SU-DHL-6 (cell line): ENCODE measurements at regions not wholly inside any gene's neighbourhood (a gene's known extent, or its start where the extent isn't known, plus 50 kb on each side); places are given as distances from the start of the nearest gene placed in this dataset.

Source experiments
- H2AFZ ChIP-seq: fragments of 200-600 bp; sonication (generic); 2 replicates; pipeline ENCODE4 v1.6.1; 2014; ENCODE audit warnings: low read depth, mild to moderate bottlenecking, moderate library complexity, mixed read lengths, antibody characterized with exemption, low read length; ENCODE audit not compliant: severe bottlenecking
- H3F3A ChIP-seq: fragments of 200-600 bp; shearing (Covaris generic); 2 replicates; pipeline ENCODE4 v1.6.0; 2016; ENCODE audit warnings: antibody characterized with exemption, mild to moderate bottlenecking; ENCODE audit not compliant: insufficient read depth
- H3K27ac ChIP-seq: fragments of 200-600 bp; sonication (generic); 2 replicates; pipeline ENCODE4 v1.5.1; 2016; ENCODE audit warnings: low read depth, mild to moderate bottlenecking, low read length, moderate library complexity, mixed read lengths
- H3K27me3 ChIP-seq: fragments of 200-600 bp; sonication (generic), shearing (Covaris generic); 2 replicates; pipeline ENCODE4 v1.6.0; 2014; ENCODE audit warnings: mild to moderate bottlenecking, low read length
- H3K36me3 ChIP-seq: fragments of 200-600 bp; sonication (generic); 2 replicates; pipeline ENCODE4 v1.6.1; 2014; ENCODE audit warnings: mild to moderate bottlenecking, low read length, mixed read lengths
- H3K4me2 ChIP-seq: fragments of 300-600, 200-600 bp; shearing (Covaris generic), sonication (generic); 2 replicates; pipeline ENCODE4 v1.6.0; 2014; ENCODE audit warnings: low read length, low read depth, mild to moderate bottlenecking; ENCODE audit not compliant: poor library complexity, severe bottlenecking
- H3K4me3 ChIP-seq: fragments of 200-600 bp; sonication (generic); 2 replicates; pipeline ENCODE4 v1.5.1; 2014; ENCODE audit warnings: antibody characterized with exemption, low read length, mild to moderate bottlenecking, mixed read lengths; ENCODE audit not compliant: insufficient read depth, poor library complexity, severe bottlenecking
- H3K79me2 ChIP-seq: fragments of 200-600 bp; sonication (generic); 2 replicates; pipeline ENCODE4 v1.6.1; 2014; ENCODE audit warnings: mild to moderate bottlenecking, low read length, moderate library complexity; ENCODE audit not compliant: insufficient read depth
- H3K9ac ChIP-seq: fragments of 200-600 bp; sonication (generic); 2 replicates; pipeline ENCODE4 v1.7.0; 2014; ENCODE audit warnings: mild to moderate bottlenecking, low read length
- H3K9me2 ChIP-seq: fragments of 200-600 bp; sonication (generic); replicated peaks from 2 replicates; pipeline ENCODE4 v1.6.1; 2014; ENCODE audit warnings: low read length; ENCODE audit not compliant: insufficient read depth
- H3K9me3 ChIP-seq: fragments of 200-600 bp; sonication (generic); 2 replicates; pipeline ENCODE4 v1.6.1; 2014; ENCODE audit warnings: low read length, mixed read lengths; ENCODE audit not compliant: insufficient read depth
- H4K20me1 ChIP-seq: fragments of 200-600 bp; sonication (generic); 2 replicates; pipeline ENCODE4 v1.6.1; 2014; ENCODE audit warnings: low read depth, mild to moderate bottlenecking, antibody characterized with exemption, low read length, moderate library complexity, mixed read lengths
- CTCF ChIP-seq: fragments of 200-600 bp; sonication (generic); IDR thresholded peaks from one replicate; pipeline ENCODE4 v1.5.1; 2017; ENCODE audit warnings: antibody characterized with exemption, mild to moderate bottlenecking, low read length, moderate library complexity; ENCODE audit not compliant: insufficient read depth, poor library complexity, severe bottlenecking
- EZH2phosphoT487 ChIP-seq: fragments of 200-600 bp; sonication (generic), shearing (Covaris generic); conservative IDR thresholded peaks from 2 replicates; pipeline ENCODE4 v1.6.1; 2018; ENCODE audit warnings: mild to moderate bottlenecking, antibody characterized with exemption, low read length, moderate library complexity, mixed read lengths

GRCh38 chr10:128993443-128993842 is 473.6 kb upstream of the MGMT start:
- Histone ChIP-seq H3K27me3 (no peaks in the 10 kb centered on the region), H3K9me3 (no peaks in the 10 kb centered on the region), H3K36me3 (no peaks in the 10 kb centered on the region), H3K9ac (no peak overlapping the region), H3K4me2 (no peak overlapping the region), H3K79me2 (no peaks in the 10 kb centered on the region), H2AFZ (no peak overlapping the region), H3F3A (no peaks in the 10 kb centered on the region), H3K4me3 (no peak overlapping the region), H3K9me2 (no peaks in the 10 kb centered on the region), H4K20me1 (no peaks in the 10 kb centered on the region), H3K27ac (no peak overlapping the region)
- TF ChIP-seq EZH2phosphoT487 (no peak), CTCF (no peak)

GRCh38 chr10:128993911-128994538 is 473.0 kb upstream of the MGMT start:
- Histone ChIP-seq H4K20me1 (no peaks in the 10 kb centered on the region), H3K27ac (no peak overlapping the region), H2AFZ (no peak overlapping the region), H3F3A (no peaks in the 10 kb centered on the region), H3K9me3 (no peaks in the 10 kb centered on the region), H3K36me3 (no peaks in the 10 kb centered on the region), H3K27me3 (no peaks in the 10 kb centered on the region), H3K79me2 (no peaks in the 10 kb centered on the region), H3K4me2 (no peak overlapping the region), H3K9me2 (no peaks in the 10 kb centered on the region), H3K4me3 (no peak overlapping the region), H3K9ac (no peak overlapping the region)
- TF ChIP-seq CTCF (no peak), EZH2phosphoT487 (no peak)

- Histone ChIP-seq H2AFZ (no peak overlapping the region), H3K4me2 (no peak overlapping the region), H3K27me3 (no peaks in the 10 kb centered on the region), H3K9me2 (no peaks in the 10 kb centered on the region), H3F3A (no peaks in the 10 kb centered on the region), H3K9ac (no peak overlapping the region), H3K79me2 (no peaks in the 10 kb centered on the region), H4K20me1 (no peaks in the 10 kb centered on the region), H3K36me3 (no peaks in the 10 kb centered on the region), H3K27ac (no peak overlapping the region), H3K4me3 (no peak overlapping the region), H3K9me3 (no peaks in the 10 kb centered on the region)
- TF ChIP-seq CTCF (no peak), EZH2phosphoT487 (no peak)
Observed at GRCh38 chr10:128994598-128995143, 472.4 kb upstream of the MGMT start.
